Activated CD8-positive, alpha-beta memory T cell treated with anti-CD3 and anti-CD28 coated beads for 24 hours (primary cell): ENCODE measurements at regions not wholly inside any gene's neighbourhood (a gene's known extent, or its start where the extent isn't known, plus 50 kb on each side); places are given as distances from the start of the nearest gene placed in this dataset.
"Not testable (repeated sequence)": the region's sequence is repeated elsewhere in the genome, so short reads cannot be mapped to it uniquely, and the experiment has no call there.

ENCODE experiments used
- DNase-seq: peaks from one replicate; pipeline ENCODE4 v3.0.0-alpha.2; 2020

DNA sequence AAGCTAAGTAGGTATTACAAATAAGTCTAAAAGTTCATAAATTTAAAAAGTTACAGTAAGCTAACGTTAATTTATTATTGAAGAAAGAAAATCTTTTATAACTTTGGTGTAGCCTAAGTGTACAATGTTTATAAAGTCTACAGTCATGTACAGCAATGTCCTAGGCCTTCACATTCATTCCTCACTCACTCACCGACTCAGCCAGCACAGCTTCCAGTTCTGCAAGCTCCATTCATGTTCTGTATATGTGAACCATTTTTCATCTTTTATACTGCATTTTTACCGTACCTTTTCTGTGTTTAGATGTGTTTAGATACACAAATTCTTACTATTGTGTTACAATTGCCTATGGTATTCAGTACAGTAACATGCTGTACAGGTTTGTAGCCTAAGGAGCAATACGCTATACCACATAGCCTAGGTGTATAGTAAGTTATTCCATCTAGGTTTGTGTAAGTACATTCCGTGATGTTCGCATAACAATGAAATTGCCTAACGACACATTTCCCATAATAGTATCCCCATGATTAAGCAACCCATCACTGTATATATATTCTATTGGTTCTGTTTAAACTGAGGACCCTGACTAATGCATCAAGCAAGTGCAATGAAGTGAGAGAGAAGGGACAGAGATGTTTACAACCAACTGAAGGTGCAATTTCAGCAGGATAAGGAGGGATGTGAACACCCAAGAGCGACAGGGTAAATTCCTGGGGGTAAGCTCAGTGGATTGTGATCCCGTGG lies 88.9 kb upstream of the TRIO start:
- DNase-seq = no peak

DNA sequence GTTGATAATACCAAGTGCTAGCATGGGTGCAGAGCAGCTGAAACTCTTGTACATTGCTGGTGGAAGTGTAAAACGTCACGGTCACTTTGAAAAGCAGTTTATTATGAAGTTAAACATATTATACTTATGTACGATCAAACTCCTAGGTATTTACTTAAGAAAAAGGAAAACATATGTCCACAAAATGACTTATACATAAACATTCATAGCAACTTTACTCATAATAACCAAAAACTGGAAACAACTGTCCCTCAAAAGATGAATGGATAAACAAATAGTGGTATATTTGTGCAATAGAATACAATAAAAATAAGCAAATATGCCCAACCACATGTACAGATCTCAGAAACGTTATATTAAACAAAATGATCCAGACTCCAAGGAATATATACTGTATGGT lies 92.3 kb upstream of the TRIO start:
- no peak for DNase-seq

DNA sequence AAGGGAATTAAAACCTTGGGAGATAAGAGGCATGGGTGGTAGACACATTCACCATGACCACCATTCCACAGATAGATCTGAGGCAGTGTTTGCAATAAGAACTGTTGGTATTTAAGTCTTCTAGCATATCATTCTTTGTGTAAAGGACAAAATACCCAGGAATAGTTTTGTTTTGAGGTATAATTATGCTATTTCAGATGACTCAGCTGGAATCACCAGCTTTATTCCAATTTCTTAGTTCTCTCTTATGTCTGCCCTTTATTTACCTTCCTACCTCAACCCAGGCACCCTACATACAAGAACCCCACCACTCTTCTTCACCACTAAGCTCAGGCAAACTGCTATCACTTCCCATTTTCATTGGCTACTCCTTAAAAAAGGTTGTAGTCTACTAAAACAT lies 94.7 kb upstream of the TRIO start:
- no peak for DNase-seq

DNA sequence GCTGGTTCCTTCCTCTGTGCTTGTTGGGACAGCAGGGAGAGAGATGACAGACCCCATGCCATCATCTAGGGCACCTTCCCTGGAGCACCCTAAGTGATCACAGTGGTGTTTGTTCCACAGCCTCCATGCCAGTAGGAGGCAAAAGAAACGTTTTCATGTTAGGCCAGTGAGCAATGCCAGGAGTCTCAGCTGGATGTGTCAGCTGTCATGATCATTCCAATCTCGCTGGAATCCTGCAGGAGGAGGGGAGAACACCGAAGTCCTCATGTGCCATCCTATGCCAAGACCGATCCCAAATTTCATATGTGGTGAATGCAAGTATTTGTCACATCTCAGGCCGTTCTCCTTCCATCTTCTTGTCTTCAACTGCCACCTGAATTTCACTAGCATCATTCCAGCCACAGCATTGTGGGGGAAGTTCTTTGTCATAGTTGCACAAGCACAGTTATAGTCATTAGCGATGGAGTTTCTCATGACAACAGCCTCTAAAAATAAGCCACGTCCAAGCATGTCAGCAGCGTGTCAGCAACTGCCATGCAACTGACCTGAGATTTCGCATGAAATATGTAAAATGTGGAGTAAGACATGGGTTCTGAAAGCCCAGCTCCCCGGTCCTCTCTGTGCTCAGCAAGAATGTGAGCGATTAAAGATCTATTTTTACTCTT lies 97.2 kb upstream of the DNAH5 start:
- DNase-seq = no peak

DNA sequence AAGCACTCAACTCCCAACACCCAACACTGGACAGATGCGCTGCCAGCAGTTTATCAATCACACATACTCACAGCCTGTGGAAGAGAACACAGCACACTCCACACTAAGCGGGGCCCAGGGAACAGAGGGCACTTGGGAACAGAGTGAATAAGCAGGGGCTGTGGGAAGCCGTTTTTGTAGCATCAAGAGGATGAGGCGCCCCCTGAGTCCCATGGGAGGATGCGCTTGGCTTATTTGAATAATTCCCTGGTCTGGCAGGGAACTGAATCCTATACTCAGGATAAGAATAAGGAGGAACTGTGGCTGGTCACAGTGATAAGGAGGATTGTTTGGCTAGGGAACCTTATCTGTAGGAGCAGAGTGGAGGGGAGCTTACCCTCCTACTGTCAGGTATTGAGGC lies 96.1 kb upstream of the DNAH5 start:
- DNase-seq = no peak

DNA sequence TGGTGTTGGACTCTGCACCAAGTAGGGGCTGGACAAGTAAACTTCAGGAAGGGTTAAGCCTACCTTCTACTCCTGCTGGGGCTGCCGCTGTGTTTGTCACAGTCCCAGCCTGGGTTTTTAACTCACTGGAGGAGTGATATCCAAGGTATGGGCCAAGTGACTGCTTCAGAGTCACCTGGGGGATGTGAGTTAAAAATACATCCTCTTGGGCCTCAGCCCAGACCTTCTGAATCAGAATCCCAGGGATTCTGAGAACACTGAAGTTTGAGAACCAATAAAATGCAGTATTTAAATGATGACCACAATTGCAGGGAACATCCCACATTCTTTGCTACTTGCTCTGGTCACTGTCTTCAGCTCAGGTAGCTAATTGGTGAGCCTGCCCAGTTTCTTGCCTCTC lies 95.1 kb upstream of the DNAH5 start:
- no peak for DNase-seq

DNA sequence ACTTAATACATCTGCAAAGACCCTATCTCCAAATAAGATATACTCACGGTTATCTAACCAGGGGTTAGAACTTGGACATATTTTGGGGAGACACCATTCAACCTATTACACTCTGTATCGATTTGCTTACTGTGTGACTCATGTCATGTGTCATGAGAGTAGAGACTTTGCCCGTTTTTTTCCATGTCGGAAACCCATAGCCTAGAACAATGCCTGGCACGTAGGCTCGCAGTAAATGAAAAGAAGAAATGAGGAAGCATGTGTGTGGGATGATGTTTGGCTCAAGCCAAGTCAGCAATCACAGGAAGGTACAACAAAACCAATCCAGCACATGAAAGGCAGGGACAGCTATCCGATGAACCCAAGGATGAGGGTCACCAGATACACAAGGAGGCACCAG lies 94.6 kb upstream of the DNAH5 start:
- no peak for DNase-seq

DNA sequence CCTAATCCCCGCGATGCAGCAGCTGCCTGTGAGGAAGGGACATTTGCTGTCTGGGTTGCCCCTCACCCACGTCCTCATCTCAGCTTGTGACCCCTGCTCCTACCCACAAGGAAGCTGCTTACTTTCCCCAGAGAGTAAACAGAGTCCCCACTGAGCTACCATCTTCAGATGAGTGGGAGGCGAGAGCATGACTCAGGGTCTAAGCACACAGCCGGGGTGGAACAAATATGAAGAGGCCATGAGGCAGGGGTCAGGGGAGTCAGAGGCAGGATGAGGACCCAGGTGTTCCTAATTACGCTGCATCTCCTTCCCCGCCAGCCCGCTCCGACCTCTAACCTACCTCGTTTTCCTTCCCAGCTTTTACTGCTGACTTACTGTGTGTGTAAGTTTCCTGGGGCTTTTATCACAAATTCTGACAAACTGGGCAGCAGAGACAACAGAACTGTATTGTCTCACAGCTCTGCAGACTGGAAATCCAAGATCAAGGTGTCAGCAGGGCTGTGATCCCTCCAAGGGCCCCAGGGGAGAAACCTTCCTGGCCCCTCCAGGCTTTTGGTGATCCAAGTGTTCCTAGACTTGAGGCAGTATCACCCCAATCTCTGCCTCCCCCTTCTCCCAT lies 94.0 kb upstream of the DNAH5 start:
- DNase-seq = no peak

DNA sequence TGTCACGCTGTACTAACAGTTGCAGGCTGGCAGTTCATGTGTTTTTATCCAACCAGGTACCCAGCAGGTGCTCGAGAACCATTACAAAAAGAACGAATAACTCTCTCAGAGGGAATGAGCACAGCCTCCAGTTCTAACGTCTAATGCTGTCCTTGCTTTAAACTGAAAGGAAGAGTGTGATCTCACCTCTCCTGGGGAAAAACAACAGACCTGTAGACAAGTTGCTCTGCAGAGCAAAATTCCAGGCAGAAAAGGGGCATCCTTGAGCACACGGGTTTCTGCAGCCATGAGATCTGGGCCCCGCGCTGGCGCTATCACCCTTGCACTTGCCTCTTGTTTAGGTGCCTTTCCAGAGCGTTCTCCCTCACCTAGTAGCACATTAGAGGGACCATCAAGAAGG lies 92.5 kb upstream of the DNAH5 start:
- DNase-seq = no peak

DNA sequence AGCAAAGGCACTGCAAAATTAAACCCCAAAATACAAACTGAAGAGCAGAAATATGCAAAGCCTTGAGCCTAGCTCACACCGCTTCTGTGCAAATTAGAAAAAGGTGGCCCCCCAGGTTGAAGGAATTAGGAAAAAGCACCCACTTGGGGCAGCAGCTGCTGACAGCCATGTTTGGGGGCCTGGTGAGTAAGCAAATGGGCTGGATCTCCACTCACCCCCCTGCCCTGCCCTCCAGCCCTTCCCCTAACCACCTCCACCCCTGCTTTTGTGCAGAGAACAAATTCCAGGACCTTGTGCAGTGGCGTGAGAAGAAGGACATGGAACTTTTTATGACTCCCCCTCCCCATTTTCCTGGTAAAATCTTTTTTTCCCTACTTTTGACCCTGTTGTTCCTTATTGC lies 92.0 kb upstream of the DNAH5 start:
- DNase-seq = no peak

DNA sequence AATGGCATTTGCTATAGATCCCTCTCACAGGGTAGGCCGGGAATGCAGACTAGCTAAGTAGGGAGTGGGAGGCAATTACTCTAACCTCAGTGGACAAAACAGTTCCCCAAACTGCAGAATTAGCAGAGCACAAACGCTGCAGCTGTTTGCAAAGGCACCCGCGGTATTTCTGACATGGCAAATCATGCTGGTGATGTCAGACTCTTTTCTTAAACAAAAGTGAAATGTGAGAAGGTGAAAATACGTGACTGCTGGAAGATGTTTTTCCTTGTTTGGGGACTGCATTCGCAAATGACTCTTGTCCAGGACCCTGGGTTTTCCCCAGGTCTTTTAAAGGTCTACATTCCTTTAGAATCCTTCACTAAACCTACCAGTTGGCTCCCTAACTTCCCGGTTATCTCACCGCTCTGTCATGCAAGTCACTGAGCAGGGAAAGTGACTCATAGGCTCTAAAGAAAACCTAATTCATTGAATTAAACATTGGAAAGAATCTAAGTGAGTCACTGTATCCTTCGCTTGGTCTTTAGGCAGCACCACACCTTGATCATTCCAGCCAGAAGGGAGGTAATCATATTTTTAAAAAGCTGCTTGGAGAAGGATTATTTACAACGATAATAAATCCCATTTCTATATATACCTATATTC lies 91.5 kb upstream of the DNAH5 start:
- no peak for DNase-seq

DNA sequence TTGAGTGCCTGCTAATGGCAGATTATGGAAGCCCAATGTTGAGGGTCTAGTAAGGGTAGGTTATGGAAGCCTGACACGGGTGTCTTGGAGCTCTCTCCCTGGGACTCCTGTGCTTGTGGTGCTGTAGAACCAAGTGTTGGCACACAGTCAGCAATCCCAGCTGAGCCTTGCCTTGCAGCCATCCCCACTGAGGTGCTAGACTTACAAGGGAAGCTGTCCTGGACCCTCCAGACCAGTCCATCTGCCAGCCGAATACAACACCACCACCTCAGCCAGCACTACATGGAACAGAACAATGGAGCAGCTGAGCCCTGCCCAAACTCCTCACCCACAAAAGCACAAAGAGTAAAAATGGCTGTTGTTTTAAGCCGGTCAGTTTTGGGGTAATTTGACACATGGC lies 90.5 kb upstream of the DNAH5 start:
- no peak for DNase-seq

DNA sequence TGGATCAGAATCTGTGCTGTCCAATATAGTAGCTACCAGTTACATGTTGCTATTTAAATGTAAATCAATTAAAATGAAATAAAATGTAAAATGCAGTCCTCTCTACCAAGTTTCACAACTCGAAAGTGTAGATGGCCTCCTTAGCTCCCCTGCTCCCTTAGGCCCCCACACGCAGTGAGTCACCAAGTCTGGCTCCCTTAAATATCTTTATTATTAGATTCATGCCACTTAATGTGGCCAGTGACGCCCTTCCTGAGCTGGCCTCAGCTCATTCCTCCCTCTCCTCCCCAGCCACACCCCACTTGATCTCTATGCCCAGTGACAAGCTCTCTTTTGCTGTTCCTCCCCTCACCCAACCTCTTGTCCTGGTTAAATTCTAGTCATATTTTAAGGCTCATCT lies 88.4 kb upstream of the DNAH5 start:
- DNase-seq = no peak

DNA sequence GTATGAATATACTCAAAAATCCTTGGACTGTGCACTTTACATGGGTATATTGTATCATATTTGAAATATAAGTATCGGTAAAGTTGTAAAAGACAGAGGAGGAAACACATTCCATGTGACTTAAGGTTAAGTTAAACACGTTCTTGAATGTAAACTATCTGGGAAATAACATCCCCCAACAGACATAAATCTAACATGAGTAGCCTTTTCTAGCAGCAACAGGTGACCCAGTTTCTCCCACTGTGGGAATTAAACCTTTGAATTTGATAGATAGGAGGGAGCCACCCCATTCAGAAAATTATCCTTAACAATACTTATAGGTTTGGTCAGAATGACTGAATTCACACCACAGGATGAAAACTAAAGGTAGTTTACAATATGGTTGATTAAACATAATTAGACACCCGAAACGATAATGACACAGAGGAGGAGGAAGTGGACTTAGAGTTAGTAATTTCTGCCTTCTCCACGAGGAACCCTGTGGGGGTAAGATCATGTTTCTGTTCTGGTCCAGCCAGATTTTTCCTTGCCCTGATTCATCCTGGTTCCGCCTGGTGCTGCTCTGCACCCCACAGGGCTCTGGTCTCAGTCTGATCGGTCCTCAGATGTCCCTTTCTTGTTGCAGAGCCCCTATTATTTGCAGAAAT lies 84.6 kb upstream of the DNAH5 start:
- DNase-seq = no peak

DNA sequence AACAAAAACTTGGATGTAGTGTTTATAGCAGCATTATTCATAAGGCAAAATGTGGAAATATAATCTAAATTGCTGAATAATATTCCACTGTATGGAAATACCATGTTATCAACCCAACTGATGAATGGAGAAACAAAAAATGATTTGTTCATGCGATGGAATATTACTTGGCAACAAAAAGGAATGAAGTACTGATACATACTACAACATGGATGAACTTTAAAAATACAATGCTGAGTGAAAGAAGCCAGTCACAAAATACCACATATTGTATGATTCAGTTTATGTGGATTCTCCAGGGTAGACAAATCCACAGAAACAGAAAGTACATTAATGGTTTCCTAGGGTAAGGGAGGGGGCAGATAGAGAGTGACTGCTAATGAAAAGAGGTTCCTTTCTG lies 83.7 kb upstream of the DNAH5 start:
- no peak for DNase-seq

DNA sequence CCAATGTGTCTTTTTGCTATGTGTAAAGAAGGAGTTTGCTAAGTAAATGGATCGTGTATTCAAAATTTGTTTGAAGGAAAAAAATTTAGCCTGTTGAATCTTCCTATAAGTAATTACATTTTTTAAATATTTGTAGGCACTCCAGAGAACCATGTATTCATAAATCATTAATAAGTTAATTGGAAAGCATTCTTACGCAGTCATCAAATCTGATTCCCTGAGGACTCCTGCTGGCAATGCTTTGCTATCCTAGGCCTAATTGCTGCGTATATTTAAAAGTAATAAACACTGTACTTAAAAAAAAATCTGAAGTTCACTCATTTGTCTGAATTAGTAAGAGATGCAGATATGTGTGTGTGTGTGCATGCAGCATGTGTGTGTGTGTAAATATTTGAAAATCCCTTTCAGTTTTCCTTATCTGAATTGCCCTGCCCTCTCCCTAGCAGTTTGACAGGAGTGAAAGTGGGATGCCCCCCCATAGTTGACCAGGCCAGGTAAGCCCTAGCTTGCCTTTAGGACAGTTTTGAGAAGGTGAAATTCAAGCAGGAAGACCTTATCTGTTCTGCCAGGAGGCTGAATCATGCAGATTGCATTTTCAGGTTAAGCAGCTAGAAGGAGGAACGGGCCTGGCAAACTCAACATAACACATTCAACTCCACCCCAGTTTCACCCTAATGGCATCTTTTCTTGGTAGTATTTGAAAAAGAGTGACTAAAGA lies 81.2 kb upstream of the DNAH5 start:
- no peak for DNase-seq

DNA sequence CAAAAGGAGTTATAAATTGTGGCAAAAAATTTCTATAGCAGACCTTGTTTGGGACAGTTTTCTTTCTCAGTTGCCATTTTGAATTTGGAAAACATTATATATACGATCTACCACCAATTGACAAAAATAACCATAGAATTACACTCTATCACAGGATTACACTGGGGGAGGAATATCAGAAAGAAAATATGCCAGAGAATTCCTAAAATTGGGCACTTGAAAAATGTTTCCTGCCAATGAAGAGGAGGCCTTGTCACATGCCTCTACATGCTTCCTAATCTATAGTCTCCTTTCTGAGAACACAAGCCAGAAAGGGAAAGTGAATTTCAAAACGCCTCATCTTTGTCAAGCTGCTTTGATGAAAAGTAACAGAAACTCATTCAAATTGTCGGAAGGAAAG lies 78.5 kb upstream of the DNAH5 start:
- no peak for DNase-seq

DNA sequence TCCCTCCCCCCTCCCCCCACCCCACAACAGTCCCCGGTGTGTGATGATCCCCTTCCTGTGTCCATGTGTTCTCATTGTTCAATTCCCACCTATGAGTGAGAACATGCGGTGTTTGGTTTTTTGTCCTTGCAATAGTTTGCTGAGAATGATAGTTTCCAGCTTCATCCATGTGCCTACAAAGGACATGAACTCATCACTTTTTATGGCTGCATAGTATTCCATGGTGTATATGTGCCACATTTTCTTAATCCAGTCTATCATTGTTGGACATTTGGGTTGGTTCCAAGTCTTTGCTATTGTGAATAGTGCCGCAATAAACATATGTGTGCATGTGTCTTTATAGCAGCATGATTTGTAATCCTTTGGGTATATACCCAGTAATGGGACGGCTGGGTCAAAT lies 76.5 kb upstream of the DNAH5 start:
- DNase-seq = not testable (repeated sequence)

DNA sequence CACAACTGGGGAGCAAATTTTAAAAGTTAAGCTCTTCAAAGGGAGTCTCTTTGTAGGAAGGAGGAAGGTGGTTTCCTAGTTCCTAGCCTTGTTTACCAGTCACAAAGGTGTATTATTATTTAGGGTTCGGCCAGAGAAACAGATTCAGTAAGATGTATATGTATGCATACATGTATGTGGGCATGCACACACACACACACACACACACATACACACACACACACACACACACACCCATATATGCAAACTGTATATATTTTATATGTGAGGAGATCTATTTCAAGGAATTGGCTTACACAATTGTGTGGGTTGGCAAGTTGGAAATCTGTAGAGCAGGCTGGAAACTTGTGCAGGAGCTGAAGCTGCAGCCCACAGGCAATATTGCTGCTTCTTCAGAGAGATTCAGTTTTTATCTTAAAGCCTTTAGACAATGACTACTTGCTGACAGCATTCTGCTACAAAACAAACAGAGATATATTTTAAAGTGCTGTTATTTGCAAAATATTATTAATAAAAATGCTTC lies 75.3 kb upstream of the DNAH5 start:
- DNase-seq = no peak

DNA sequence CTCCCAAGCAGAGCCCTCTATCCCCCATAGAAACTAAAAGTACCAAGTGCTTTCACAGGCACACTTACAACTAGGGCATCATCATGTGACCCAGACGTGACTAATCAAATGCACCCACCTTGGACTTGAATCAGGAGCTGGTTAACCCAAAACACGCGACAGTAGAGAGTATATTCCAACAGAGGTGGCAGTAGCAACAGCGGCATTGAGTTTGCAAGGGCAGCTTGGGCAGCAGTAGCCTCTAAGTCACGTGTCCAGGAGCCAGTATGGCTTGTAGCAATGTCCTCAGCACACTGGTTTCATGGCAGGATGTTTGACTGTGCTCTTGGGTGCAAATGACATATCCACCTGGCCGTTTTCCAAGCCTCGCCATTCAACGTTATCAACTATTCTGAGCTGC lies 73.4 kb upstream of the DNAH5 start:
- DNase-seq = no peak

DNA sequence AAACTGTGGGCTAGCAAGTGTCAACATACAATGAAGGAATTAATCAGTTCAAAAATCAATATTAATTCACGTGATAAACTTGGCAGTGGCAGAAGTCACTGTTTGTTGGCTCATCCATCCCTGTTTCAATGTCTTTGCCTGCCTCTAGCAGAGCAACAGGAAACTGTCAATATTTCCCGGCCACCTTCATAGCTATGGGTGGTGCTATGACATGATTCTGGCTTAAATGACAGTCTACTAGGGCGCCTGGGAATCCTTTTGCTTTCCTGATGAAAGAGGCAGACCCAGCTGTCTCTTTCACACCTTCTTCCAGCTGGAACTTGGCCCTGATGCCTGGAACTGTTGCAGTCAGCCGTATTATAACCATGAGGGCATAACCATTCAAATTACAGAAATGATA lies 72.1 kb upstream of the DNAH5 start:
- no peak for DNase-seq
